A673 (cell line): ENCODE measurements at regions not wholly inside any gene's neighbourhood (a gene's known extent, or its start where the extent isn't known, plus 50 kb on each side); places are given as distances from the start of the nearest gene placed in this dataset.

Experiments
- BruUV-seq: library from RNA; stranded (reverse); fragments of 400-500 nt; replicated peaks from 2 replicates; lab custom pipeline; 2021; lab: Mats Ljungman, UMichigan
- CTCF ChIA-PET: fragments of 300-600 bp; sonication (Branson Sonifier 250); formaldehyde crosslinking; loops from one replicate; lab custom pipeline; 2022; ENCODE audit warnings: antibody characterized with exemption; lab: Charles Lee
- POLR2A ChIA-PET: fragments of 300-600 bp; sonication (Branson Sonifier 250); formaldehyde crosslinking; loops from one replicate; lab custom pipeline; 2022; ENCODE audit warnings: antibody characterized with exemption; ENCODE audit not compliant: low non-redundant PET; lab: Charles Lee
- DNase-seq: peaks from one replicate; pipeline ENCODE4 v3.0.0-alpha.2; 2015; ENCODE audit warnings: low spot score
- H3K27ac ChIP-seq: fragments of 200-600 bp; sonication (generic); 2 replicates; pipeline ENCODE4 v1.5.1; 2016; ENCODE audit warnings: mixed run types, low read depth, mild to moderate bottlenecking, mixed read lengths, antibody characterized with exemption, low read length; ENCODE audit not compliant: poor library complexity, severe bottlenecking
- H3K27me3 ChIP-seq: fragments of 200-600 bp; sonication (generic); replicated peaks from 2 replicates; pipeline ENCODE4 v1.6.1; 2017; ENCODE audit warnings: mixed run types, low read depth, mild to moderate bottlenecking, mixed read lengths, antibody characterized with exemption, low read length; ENCODE audit not compliant: insufficient read depth, poor library complexity
- H3K36me3 ChIP-seq: fragments of 200-600 bp; sonication (generic); 2 replicates; pipeline ENCODE4 v1.6.1; 2016; ENCODE audit warnings: mixed run types, mild to moderate bottlenecking, mixed read lengths, antibody characterized with exemption, low read length; ENCODE audit not compliant: insufficient read depth, poor library complexity, severe bottlenecking
- H3K4me1 ChIP-seq: fragments of 200-600 bp; sonication (generic); 2 replicates; pipeline ENCODE4 v1.6.1; 2017; ENCODE audit warnings: mixed run types, mild to moderate bottlenecking, mixed read lengths, antibody characterized with exemption, low read length; ENCODE audit not compliant: insufficient read depth, poor library complexity, severe bottlenecking
- H3K4me3 ChIP-seq: fragments of 200-600 bp; sonication (generic); 2 replicates; pipeline ENCODE4 v1.5.1; 2016; ENCODE audit warnings: low read depth, mixed run types, mild to moderate bottlenecking, mixed read lengths, low read length; ENCODE audit not compliant: poor library complexity, severe bottlenecking
- H3K9me3 ChIP-seq: fragments of 200-600 bp; sonication (generic); 2 replicates; pipeline ENCODE4 v1.6.1; 2016; ENCODE audit warnings: mixed run types, low read depth, mild to moderate bottlenecking, mixed read lengths, antibody characterized with exemption, low read length; ENCODE audit not compliant: poor library complexity, severe bottlenecking
- EZH2 ChIP-seq: fragments of 200-600 bp; sonication (generic); IDR thresholded peaks from 2 replicates; pipeline ENCODE4 v1.6.1; 2017; ENCODE audit warnings: borderline replicate concordance, low read depth, mild to moderate bottlenecking, mixed read lengths, antibody characterized with exemption, low read length; ENCODE audit not compliant: poor library complexity, severe bottlenecking
- intact Hi-C: fragments of 100-400 bp; cut with micrococcal nuclease; formaldehyde crosslinking; loops from one replicate; pipeline ENCODE4 v1.10.0; 2022; ENCODE audit not compliant: unreplicated experiment
- TF ChIP-seq, protein P1 (sequence below): fragments of 300-800, 200-600 bp; sonication (generic); conservative IDR thresholded peaks from 2 replicates; pipeline ENCODE4 v1.5.1; 2017; ENCODE audit warnings: low read depth, mild to moderate bottlenecking, antibody characterized with exemption, low read length, moderate library complexity, mixed read lengths

DNA sequence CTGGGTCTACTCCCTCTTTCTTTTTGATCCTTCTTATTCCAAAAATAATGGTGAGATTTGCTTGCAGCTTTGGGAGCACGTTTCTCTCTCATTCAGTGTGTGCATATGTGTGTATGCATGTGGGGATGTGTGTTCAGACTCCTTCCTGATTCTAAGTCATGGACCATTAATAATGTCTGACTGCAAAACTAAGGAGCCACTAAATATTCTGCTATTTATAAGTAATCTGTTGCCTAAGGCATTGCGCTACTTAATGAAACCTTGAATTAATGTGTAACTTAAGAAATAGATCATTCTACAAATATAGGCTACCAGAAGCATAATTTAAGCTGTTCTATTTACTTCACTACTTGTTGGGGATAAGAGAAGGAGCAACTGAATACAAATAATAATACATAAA, 182.1 kb downstream of the TFCP2L1 start:
- no peaks in the 10 kb centered on the region for H3K9me3 ChIP-seq
- intact Hi-C loops = no loop called here
- H3K4me1 ChIP-seq = no peaks in the 10 kb centered on the region
- DNase-seq = no peak
- no peak overlapping the region for H3K4me3 ChIP-seq
- no peak overlapping the region for H3K27ac ChIP-seq
- peaks cover 5% of the 10 kb centered on the region for H3K27me3 ChIP-seq
- POLR2A ChIA-PET = no interaction called here
- no TSS peak for BruUV-seq
- CTCF ChIA-PET = no interaction called here
- no peaks in the 10 kb centered on the region for H3K36me3 ChIP-seq
- TF ChIP-seq EZH2 = no peak
- TF ChIP-seq, protein P1, sequence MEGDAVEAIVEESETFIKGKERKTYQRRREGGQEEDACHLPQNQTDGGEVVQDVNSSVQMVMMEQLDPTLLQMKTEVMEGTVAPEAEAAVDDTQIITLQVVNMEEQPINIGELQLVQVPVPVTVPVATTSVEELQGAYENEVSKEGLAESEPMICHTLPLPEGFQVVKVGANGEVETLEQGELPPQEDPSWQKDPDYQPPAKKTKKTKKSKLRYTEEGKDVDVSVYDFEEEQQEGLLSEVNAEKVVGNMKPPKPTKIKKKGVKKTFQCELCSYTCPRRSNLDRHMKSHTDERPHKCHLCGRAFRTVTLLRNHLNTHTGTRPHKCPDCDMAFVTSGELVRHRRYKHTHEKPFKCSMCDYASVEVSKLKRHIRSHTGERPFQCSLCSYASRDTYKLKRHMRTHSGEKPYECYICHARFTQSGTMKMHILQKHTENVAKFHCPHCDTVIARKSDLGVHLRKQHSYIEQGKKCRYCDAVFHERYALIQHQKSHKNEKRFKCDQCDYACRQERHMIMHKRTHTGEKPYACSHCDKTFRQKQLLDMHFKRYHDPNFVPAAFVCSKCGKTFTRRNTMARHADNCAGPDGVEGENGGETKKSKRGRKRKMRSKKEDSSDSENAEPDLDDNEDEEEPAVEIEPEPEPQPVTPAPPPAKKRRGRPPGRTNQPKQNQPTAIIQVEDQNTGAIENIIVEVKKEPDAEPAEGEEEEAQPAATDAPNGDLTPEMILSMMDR = no peak

DNA sequence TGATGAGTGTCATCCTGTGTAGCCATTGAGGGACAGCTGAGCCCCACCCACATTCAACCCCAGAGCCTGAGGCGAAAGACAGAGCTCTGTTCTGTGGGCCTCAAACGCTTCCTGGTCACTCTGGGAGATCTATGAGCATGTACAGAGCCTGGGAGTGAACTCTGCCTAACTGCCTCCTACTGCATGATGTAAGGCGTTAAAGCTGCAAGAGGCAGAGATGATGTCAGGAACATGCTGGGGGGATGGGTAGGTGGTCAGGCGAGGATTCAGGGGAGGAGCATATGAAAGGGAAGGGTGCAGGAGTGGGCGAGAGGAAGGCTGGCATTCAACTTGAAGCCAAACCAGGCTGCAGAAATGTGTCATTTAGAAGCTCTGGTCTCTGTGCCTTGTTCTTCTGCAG, 181.0 kb downstream of the TFCP2L1 start:
- no peaks in the 10 kb centered on the region for H3K9me3 ChIP-seq
- intact Hi-C loops = no loop called here
- ChIA-PET CTCF (interaction anchor here (0.6 kb wide), 1 partner anchor 252 kb away, joined by 4 read pairs; no protein-coding TSS in a partner anchor), POLR2A (no interaction called here)
- no peak for DNase-seq
- H3K27me3 ChIP-seq = peaks cover 5% of the 10 kb centered on the region
- TF ChIP-seq EZH2 = no peak
- TF ChIP-seq, protein P1 = no peak
- H3K4me3 ChIP-seq = no peak overlapping the region
- H3K27ac ChIP-seq = no peak overlapping the region
- no peaks in the 10 kb centered on the region for H3K36me3 ChIP-seq
- H3K4me1 ChIP-seq = no peaks in the 10 kb centered on the region
- no TSS peak for BruUV-seq

DNA sequence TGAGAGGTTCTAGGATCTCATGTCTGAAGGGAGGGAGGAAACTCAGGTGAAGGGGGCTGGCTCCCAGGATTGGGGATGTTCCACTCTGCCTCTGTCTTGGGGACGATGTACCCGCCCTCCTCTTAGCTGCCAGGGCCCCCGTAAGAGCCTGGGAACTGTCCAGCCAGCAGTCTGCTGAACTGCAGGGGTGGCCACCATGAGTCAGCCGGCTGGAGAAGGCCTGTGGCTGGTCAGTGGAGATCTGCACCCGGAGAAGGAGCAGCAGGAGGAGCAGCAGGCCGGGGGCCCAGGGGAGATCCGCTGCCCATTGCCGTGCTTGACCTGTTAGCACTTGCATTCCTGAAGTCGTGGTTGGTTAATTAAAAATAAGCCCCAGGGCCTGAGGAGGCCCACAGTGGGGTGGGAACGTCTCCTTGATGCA, 180.3 kb downstream of the TFCP2L1 start:
- Histone ChIP-seq H3K27me3 (peaks cover 5% of the 10 kb centered on the region), H3K36me3 (no peaks in the 10 kb centered on the region), H3K4me1 (no peaks in the 10 kb centered on the region), H3K4me3 (no peak overlapping the region), H3K9me3 (no peaks in the 10 kb centered on the region), H3K27ac (no peak overlapping the region)
- TF ChIP-seq, protein P1 = no peak
- TF ChIP-seq EZH2 = no peak
- ChIA-PET POLR2A (no interaction called here), CTCF (no interaction called here)
- BruUV-seq = no TSS peak
- intact Hi-C loops = no loop called here
- no peak for DNase-seq
